ENCODE measurements at regions not wholly inside any gene's neighbourhood (a gene's known extent, or its start where the extent isn't known, plus 50 kb on each side); places are given as distances from the start of the nearest gene placed in this dataset.

DNA sequence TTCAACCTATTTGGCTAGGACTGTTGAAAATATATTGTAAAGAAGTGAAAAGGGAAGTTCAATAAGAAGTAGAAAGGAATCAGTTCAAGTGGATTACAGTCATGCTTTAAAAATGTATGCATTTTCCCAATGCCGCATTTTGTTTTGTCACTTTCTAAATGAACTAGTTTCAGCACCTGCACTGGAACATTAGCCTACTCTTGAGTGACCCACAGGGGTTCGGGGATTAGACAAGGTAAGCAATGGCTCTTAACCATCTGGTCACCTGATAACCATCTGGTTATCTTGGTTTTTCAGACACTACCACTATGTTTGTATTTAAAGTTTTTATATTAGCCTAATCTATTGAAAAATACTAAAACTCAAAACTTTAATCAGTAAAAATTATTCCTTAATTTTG is 97.6 kb downstream of the CD164 start:
- TF ChIP-seq ZNF610 (tag by site-specific recombination; IDR thresholded peaks at IDR 0.05; ENCODE audit: borderline replicate concordance): no peak
- TF ChIP-seq, protein P1, sequence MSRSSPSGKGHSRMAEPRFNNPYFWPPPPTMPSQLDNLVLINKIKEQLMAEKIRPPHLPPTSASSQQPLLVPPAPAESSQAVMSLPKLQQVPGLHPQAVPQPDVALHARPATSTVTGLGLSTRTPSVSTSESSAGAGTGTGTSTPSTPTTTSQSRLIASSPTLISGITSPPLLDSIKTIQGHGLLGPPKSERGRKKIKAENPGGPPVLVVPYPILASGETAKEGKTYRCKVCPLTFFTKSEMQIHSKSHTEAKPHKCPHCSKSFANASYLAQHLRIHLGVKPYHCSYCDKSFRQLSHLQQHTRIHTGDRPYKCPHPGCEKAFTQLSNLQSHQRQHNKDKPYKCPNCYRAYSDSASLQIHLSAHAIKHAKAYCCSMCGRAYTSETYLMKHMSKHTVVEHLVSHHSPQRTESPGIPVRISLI (tag by site-specific recombination; IDR thresholded peaks at IDR 0.05): no peak
- no peak for TF ChIP-seq ZNF791 (tag by site-specific recombination; IDR thresholded peaks at IDR 0.05)
- no peak for TF ChIP-seq HOXA7 (CRISPR knock-in tag; IDR thresholded peaks at IDR 0.05; ENCODE audit: borderline replicate concordance)
- no peak for TF ChIP-seq SETDB1 (IDR thresholded peaks at IDR 0.05; ENCODE audit: insufficient read length, low read length)
